Bone marrow (tissue), 2 donors: ENCODE measurements at regions not wholly inside any gene's neighbourhood (a gene's known extent, or its start where the extent isn't known, plus 50 kb on each side); places are given as distances from the start of the nearest gene placed in this dataset.
"Not testable (repeated sequence)": the region's sequence is repeated elsewhere in the genome, so short reads cannot be mapped to it uniquely, and the experiment has no call there.

Experiments used
- DNase-seq, 2 donors: peaks; one replicate each; lab custom pipeline; 2025; lab: John Stamatoyannopoulos, UW

DNA sequence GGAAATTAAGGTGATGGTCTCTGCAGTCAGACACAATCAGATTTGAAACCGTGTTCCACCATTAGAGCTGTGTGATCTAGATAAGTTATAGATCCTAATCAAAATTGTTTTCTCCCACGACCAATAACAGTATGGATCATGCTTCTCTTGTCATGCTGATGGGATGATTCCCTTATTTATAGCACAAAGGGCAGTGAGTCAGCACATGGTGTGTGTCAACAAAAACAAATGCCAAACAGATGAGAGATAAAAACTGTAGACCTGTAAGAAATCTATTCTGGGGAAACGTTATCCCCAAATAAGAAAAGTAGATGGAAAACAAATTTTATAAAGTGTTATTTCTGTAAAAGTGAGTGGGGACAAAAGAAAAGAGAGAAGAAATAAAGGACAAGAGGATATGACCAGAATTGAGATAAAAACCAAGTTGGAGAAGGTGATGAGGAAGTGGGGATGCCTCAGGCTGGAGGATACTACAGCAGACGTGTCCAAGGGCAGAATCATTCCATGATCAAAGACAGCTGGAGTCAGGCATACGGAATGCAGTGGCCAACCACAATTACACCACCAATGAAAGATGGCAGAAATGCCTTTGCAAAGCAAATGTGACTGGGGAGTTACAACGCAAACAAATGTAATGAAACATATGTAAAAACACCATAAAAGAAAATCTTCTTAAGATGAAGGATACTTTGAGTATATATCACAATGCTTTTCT, 377.8 kb upstream of the PRKX start:
- DNase-seq = no peak

DNA sequence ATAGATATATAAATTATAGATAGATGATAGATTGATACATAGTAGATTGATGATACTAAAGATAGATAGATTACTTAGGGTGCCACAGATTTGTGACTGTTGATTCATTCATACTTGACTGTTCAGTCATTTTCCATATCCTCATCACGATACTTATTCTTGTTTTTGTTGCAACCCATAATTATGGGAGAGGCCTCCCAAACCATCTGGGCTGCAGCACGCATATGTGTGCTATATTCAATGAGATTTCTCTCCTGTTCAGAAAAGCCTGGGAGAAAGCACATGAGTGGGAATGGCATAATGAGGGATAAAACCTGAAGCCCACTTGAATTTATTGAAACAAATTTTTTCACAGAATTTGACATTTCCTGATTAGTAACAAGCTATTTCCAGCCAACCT, 346.4 kb upstream of the PRKX start:
- DNase-seq = no peak

DNA sequence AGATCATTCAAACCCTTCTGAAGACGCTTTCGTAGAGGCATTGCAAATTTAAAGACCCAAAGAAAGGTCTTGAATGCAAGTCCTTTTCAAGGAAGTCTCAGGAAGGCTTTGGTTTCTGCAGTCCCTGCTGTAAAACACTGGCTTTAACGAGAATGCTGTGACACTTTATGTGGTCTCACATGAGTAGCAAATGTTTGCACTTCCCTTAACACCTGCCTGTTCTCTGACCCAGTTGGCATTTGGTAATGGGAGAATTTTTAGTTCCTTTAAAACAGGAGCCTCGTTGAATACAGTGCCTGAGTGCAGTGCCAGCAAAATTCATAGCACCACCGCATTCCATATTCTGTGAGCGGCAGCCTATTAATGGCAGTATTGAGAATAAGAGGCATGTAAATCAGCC, 330.5 kb upstream of the PRKX start:
- no peak for DNase-seq

DNA sequence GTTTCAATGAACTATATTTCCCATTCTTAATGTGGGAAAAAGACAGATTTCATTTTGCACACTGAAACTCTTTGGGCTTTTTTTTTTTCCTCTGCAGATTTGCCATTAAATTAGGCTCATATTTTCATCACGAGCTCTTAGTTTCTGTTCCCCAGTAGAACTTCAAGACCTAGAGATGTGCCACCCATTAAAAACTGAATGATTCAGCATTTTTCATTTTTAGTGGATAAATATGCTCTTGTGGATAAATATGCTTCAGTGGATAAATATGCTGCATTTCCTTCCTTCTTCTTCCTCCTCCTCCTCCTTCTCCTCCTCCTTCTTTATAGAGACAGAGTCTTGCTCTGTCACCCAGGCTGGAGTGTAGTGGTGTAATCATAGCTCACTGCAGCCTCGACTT, 322.4 kb upstream of the PRKX start:
- no peak for DNase-seq

DNA sequence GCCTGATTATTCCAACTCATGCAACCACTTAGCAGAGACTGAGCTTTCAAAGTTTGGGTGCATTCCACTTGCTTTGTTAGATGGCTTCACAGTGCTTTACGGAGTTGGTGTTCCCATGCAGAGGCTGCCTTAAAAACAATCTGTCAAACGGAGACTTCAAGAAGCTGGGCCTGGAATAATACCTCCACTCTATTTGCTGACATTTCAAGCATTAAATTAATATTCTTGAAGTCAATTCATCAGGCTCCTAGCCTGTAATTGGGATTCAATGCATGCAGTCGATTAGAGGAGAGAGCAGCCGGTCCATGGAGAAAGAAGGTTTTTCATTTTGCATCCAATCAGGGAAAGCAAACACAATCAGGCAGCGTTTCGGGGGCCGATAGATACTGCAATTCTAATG, 314.7 kb upstream of the PRKX start:
- DNase-seq = no peak

DNA sequence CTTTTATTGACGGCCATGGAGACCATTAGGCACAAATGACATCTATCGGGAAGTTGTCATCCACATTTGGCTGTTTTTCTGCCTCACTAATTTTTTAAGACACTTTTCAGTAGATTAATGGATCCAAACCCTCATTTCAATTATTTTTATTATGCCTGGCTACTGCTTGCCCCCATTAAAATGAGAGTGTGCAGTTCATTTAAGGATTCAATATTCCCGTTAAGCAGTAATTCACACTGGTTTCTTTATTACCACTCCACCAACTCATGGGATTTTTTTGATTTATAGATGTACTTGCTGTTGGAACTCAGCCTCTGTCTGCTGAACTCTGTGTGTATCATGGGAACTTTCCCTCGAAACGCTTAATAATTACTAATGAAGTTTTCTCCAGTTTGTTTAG, 291.8 kb upstream of the PRKX start:
- DNase-seq = no peak

DNA sequence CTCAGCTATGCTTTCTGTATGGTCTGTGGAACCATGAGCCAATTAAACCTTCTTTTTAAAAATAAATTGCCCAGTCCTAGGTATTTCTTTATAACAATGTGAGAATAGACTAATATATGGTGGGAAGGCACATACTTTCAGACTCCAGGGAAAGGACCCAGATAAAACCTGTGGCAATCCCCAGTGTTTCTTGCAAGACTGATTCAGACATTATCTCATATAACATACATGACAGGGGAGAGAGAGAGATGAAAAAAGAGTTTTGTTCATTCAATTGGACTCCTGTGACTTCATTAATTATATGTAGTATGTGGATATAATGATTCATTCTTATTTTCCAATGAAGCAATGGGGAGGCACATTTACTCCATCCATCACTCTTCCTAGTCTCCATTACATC, 291.4 kb upstream of the PRKX start:
- no peak for DNase-seq

DNA sequence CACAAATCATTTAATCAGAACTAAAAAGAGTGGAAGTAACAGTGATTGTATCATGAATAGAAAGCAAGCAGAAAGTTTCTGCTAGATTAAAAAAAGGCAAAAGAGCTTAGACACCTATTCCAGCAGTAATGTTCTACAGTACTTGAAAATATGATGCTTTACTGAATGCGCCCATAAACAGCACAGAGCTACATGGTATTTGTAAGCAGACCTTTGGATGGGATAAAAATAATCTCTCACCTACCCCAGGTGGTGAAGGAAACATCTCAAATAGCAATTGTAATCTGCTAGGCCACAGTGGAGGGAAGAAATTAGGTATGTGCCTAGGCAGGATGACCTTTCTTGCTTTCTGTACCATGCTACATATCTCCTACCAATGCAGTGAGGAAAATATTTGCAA, 280.9 kb upstream of the PRKX start:
- no peak for DNase-seq

DNA sequence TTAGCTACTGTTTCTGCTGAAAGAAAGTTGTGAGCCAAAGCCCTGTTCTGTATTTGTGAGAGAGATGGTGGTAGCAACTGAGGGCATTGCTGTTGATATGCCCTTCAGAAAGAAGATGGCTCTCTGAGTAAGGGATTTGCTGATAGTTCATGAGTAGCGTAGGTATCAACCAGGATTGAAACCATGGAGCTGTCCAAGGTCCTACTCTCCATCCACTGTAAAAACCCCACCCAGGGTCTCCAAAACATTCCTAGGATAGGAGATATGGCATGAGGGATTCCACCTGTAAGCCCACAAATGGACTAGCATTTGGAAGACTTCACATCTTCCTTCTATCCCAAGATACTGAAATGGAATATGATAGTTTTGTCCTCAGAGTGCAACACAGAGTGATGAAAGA, 277.1 kb upstream of the PRKX start:
- no peak for DNase-seq

DNA sequence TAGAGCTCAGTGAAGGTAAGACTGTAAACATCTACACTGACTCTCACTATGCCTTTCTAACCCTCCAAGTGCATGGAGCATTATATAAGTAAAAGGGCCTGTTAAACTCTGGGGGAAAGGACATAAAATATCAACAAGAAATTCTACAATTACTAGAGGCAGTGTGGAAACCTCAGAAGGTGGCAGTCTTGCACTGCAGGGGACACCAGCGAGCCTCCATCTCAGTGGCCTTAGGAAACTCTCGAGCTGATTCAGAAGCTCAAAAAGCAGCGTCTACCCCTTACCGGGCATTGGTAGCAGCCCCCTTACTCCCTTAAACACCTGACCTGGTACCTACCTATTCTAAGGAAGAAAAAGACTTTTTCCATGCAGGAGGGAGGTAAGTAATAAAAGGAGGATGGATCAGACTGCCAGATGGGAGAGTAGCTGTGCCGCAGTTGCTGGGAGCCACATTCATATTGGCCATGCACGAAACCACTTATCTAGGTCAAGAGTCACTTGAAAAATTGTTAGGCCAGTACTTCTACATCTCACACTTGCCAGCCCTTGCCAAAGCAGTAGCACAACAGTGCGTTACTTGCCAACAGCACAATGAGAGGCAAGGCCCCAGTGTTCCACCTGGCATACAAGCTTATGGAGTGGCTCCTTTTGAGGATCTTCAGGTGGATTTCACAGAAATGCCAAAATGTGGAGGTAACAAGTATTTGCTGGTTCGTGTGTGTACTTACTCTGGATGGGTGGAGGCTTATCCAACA, 258.8 kb upstream of the PRKX start:
- not testable (repeated sequence) for DNase-seq

DNA sequence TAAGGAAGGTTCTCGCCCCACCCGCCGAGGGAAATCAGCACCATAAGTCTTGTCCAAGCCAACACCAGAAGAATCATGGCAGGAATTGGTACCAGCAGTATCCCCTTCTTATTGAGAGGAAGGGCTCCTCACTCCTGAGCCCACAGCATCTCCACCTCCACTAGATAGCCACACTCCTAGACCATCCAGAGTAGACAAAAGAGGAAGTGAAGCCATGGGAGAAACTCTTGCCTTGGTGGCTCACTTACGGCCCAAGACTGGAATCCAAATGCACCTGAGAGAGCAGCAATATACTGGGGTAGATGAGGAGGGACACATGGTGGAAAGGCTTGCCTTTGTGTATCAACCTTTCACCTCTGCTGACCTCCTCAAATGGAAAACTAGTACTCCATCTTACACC, 255.3 kb upstream of the PRKX start:
- DNase-seq = no peak

DNA sequence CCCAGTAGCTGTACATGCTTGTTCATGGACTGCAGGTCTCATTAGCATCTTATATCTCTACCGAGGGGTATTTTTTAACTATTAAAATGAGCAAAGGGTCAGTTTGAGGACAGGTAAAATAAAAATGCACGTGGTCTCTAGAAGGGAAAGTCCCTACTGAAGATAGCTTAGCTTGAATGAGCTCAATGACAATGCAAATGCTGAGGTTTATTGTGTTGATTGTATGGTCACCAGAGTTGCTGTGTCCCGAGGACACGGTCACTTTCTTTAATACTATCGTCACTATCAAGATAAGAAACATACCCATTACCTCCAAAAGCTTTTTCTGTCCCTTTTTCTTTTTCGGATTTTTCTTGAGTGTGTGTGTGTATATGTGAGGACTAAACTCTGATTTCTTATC, 250.5 kb upstream of the PRKX start:
- no peak for DNase-seq

DNA sequence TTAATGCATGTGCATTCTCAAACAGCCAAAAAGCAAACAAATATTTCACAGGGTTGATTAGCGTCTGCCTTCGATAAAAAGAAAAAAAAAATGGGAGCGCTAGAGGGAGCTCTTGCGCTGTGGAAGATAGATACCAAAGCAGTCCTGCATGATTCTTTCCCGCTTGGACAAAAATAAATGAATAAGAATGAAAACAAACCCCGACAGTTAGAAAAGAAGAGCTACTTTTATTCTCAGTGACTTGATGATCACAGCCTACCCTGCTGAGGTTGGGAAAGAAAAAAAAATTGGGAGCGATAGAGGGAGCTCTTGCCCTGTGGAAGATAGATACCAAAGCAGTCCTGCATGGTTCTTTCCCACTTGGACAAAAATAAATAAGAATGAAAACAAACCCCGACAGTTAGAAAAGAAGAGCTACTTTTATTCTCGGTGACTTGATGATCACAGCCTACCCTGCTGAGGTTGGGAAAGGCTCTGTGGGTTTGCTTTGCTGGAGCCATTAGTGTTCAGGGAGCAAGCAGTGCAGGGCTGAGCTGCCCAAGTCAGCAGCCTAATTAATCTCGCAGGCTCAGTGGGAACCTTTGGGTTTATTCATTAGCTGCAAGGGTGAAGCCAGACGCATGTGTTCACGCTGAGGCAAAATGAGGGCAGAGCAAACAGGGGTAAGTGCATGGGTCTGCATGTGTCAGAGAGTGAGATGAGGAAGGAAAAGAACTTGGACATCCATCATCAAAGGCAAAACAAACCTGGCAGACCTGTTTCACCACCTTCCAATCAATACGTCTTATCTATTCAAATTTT, 249.3 kb upstream of the PRKX start:
- no peak for DNase-seq

DNA sequence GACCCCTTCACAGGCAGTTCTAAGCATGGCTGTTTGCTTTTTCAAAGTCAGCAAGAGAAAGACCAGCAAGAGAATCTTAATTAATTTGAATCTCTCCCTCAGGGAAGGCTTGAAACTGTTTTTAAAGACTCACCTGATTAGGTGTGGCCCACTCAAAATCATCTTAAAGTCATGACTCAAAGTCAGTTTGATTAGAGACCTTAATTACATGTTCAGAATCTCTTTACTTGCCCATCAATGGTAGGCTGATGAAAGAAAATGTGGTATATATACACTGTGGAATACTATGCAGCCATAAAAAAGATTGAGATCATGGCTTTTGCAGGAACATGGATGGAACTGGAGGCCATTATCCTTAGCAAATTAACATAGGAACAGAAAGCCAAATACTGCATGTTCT, 247.5 kb upstream of the PRKX start:
- no peak for DNase-seq

DNA sequence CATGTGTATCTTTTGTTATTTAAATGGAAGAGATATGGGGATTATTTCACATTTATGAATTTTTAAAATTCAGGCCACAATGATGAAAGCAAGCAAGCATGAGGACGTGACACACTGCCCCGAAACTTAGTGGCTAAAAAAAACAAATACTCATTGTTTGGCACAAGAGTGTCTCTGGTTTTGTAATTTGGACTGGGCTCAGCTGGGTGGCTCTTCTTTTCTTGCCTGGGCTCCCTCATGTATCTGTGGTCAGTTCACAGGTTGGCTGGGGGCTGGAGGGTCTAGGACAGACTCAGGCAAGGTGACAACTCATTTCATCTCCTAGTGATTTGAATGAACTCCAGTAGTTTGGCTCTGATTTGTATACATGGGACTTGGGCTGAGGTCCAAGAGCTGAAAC, 238.4 kb upstream of the PRKX start:
- DNase-seq = no peak

DNA sequence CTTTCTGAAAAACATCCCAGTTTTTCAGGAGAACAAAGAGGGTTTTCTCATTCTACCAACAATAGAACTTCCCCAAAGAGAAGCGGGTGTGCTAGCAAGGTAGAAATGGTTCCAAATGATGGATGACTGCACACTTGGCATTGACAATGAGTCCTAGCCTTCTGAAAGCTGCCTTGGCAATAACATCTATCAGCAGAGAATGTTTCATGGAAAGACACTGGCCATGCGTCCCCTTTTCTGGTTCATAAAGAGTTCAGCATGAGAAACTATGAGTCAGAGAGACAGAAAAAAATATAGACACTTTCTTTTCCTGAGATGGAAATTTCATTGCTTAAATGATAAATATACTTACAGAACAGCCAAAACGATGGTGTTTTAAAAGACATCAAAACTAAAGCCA, 236.9 kb upstream of the PRKX start:
- no peak for DNase-seq

DNA sequence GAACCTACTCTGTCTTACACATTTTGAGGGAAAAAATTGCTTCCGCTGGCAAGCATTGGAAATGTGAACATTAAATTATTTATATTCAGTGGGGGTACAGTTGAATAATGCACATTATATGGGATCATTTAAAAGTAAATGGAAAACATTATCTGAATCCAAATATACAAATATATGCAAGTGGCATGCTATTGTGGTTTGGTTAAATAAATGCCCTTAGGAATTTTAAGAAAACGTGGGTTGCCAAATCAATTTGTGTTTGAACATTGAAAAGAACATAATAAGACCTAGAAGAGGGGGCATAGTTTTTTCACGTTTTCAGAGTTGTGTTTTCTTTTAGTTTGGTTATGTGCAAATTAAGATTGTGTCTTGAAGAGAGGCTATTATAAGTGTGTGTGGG, 230.5 kb upstream of the PRKX start:
- DNase-seq = no peak

DNA sequence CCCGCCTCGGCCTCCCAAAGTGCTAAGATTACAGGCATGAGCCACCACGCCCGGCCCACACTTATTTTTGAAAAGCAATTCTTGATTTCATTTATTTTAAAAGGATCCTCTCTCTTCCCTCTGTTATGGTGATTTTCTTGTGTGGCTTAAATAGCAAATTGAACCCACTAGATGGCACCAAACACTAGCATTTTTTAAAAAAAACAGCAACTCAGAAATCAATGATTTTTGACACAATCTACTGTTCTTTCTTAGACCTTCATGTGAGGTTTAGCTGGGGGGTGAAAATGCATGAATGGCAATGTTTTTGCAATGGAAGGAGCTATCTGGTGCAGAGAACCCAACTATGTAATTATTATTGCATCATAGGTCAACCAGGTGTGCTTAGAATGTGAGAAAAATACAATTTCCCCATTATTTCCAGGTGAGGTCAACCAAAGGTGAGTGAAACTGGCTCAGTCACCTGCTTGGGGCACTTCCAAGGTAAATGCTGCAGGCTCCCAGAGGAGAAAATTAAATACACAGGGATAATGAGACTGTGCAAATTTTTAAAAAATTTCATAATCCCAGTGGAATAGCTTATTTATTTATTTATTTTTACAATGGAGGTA, 226.7 kb upstream of the PRKX start:
- no peak for DNase-seq

DNA sequence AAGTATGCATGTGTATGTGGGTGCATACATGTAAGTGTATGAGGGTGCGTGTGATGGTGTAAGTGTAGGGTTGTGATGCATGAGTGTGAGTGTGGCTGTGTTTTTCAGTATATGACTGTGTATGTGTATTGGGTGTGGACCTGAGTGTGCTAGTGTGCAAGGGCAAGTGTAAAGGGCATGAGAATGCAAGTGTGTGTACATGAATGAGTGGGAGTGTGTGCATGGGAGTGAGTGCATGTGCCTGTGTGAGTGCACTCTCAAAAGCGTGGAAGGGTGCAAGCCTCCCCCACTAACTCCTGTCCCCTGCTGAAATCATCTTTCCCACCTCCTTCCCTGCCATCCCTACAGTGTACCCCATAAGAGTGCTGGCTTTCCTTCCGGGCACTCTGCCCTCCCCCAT, 225.1 kb upstream of the PRKX start:
- DNase-seq = no peak

DNA sequence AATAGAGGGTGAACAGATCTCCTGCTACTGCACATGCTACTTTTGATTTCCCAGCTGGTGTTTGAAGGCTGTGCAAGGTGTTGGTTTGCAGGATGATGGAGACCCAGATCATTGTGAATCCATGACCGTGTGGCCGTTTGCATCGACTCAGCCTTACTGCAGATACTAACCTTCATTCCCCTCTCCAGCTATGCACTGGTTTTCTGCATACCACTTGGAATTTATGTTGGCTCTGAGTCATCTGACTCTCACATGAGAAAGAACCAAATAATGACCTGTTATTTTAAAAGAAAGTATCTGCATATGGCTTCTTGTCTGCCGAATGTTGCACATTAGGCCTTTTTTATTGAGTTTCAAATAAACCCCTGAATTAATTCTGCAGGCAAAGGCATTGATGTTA, 221.7 kb upstream of the PRKX start:
- not testable (repeated sequence) for DNase-seq

DNA sequence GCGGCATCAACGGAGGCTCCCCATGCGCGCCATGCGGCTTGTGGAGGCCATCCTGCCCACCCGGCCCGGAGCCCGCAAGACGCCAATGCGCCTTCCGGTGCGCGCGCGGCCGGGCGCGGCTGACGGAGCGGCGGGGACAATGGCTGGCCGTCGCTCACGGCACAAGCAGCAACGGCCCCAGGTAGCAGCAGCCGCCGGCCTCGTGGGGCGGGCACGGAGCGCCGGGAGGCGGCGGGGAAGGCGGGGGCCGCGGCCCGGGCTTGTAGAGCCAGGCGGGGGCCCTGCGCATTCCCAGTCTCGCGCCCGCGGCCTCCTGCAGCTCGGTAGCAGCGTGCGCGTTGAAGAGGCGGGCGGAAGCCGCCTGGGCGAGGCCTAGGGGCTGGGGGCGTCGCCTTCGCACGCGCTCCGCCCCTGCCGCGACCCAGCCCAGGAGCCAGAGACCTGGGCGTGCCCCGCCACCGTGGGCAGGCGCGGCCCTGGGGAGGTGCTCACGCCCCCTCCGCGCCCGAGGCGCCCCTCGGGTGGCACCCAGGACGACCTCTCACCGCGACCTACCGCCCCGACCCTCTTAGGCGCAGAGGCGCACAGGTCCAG, 207.1 kb upstream of the PRKX start:
- not testable (repeated sequence) for DNase-seq
